Upper lobe of left lung (tissue), 4 donors: ENCODE measurements at regions not wholly inside any gene's neighbourhood (a gene's known extent, or its start where the extent isn't known, plus 50 kb on each side); places are given as distances from the start of the nearest gene placed in this dataset.

ENCODE experiments used
- POLR2AphosphoS5 ChIP-seq, 2 donors: sonication (generic); formaldehyde crosslinking; IDR thresholded peaks; one replicate each; pipeline ENCODE4 v1.5.1; 2017; ENCODE audit warnings: antibody characterized with exemption in 2 of 2
- TF ChIP-seq, protein P1 (sequence below), 6 experiments: fragments of 450-650 bp in 4 of 6; fragments of 200-600 bp in 2 of 6; sonication (generic) in 2 of 6; IDR thresholded peaks; one replicate each; pipeline ENCODE4 v1.5.1; 2016 to 2019; ENCODE audit warnings: antibody characterized with exemption in 6 of 6

DNA sequence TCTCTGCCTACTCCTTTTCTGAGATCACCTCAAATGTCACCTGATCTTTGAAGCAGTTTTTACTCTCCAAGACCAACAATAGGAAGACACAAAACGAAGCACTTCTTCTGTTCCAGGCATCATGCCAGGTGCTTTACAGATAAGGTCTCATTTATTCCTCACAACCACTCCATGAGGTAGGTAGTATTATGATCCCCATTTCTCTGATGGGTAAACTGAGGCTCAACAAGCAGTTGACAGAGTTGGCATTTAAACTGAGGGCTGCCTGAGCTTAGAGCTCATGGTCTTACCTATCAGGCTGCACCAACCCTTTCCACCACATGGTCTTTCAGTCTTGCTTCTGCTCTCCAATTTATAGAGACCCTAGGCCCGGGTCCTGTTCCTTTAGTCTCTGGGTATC is 147.2 kb upstream of the JUN start:
- TF ChIP-seq, protein P1, sequence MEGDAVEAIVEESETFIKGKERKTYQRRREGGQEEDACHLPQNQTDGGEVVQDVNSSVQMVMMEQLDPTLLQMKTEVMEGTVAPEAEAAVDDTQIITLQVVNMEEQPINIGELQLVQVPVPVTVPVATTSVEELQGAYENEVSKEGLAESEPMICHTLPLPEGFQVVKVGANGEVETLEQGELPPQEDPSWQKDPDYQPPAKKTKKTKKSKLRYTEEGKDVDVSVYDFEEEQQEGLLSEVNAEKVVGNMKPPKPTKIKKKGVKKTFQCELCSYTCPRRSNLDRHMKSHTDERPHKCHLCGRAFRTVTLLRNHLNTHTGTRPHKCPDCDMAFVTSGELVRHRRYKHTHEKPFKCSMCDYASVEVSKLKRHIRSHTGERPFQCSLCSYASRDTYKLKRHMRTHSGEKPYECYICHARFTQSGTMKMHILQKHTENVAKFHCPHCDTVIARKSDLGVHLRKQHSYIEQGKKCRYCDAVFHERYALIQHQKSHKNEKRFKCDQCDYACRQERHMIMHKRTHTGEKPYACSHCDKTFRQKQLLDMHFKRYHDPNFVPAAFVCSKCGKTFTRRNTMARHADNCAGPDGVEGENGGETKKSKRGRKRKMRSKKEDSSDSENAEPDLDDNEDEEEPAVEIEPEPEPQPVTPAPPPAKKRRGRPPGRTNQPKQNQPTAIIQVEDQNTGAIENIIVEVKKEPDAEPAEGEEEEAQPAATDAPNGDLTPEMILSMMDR (IDR thresholded peaks at IDR 0.05), result no peak
- TF ChIP-seq POLR2AphosphoS5 (IDR thresholded peaks at IDR 0.05), result no peak
